Hypothalamus (tissue), 51 donors: ENCODE measurements at regions not wholly inside any gene's neighbourhood (a gene's known extent, or its start where the extent isn't known, plus 50 kb on each side); places are given as distances from the start of the nearest gene placed in this dataset.

Experiments used
- DNase-seq, 51 donors: peaks; one replicate each; lab custom pipeline; 2025; lab: John Stamatoyannopoulos, UW

DNA sequence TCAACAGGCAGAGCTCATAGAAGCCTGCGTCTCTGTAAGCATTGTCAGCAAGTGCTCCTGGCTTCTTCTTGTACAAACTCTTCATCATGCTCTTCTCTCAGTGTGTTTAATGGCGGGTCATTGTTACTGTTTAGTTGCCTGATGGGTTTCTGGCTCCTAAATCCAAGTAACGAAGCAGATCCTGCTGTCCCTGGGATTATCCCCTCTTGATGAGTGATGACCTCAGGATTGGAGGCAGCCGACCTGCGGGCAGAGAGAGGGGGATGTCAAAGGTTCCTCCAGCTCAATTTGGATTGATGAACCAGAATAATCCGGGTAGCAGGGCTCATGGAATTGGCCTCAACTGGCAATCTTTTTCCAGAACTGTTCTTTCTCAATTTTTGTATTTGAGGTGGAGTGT is 66.1 kb upstream of the BARHL2 start:
- DNase-seq: no peak

DNA sequence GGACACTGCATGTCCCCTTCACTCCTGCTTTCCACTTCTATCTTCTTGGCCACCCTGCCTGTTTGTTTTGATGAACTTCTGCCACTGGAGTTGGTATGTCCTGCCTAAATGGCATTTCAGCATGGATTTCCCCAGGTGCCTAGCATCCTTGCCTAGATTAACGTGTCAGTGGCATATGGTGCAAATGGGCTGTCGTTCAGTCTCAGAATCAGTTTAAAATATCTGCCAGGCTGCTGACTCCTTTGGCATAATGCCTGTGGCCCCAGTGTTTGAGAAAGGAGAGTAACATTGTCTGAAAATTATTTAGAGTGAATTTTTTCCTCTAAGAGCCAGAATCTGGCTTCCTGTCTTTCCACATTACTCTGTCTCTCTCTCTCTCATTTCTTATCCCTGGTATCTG is 64.9 kb upstream of the BARHL2 start:
- DNase-seq: no peak

DNA sequence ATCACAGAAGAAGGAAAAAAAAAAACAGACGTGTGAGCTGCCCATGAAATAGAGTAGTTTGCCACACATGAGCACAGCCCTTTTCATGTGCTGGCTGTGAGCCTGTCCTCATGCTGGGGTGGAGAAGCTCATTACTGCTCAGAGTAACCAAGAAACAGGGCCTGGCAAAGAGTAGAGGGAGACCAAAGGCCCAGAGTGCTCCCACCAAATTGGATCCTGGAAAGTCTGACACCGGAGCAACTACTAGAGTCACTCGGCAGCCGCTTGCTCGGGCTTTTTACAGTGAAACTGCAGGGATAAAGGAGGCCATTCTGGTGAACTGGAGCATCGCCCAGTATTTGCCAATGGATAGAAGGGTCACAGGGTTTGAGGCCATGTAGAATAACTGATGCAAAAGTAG is 64.4 kb upstream of the BARHL2 start:
- peak in 37 of 51 donors; percentile 0 to 74 (median 14) for DNase-seq

DNA sequence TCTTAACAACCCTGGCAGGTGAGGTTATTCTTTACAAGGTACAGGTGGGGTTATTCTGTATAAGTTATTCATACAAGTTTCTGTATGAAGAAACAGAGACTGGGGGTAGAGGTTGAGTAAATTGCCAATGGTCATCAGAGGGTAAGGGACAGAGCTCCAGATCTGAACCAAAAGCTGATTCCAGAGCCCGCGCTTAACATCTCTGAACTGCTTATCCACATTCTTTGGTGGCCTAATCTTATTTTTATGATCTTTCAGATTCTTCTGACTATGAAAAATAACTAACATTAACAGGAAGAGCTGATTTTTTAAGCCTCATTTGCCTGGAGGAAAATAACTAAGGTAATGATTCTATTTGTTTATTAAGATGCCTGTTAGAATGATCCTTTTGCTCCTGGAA is 63.9 kb upstream of the BARHL2 start:
- no peak for DNase-seq

GRCh38 chr1:90779573-90779972 is 62.5 kb upstream of the BARHL2 start:
- DNase-seq: no peak

- no peak for DNase-seq
These were observed 61.4 kb upstream of the BARHL2 start for GRCh38 chr1:90778486-90778885.

DNA sequence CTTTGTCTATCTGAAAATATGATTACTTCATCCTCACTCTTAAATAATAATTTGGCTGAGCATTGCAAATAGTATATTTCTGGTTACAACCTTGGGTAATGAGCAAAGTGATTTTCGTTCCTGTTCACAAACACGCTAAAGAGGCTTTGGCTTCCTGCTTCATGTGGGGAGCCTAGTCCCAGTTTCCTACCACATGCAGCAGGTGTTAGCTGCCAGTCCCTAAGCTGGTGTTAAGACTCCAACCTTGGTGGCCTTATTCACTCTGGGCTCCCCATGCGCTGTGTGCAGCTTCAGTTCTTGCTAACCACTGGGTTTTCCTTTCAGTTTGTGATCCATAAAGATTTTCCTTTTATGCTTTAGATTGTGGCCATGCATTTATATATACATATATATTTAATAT is 56.7 kb upstream of the BARHL2 start:
- DNase-seq: no peak

DNA sequence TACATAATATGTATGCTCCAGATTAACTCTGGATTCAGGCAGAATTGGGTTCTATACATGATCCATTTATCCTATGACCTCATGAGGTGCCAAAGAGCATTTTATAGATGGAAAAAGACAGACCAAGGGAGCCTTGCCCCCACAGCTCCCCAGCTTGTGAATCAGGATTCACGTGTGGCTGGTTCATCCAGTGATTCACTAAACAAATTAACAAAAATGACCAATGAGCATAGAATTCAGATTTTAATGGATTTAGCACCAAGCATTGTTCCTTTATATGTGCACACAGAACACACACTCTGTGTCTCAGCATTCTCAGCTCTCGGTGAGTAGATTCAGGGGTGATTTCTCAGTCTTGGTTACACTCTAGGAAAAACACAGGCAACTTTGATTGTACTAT is 51.7 kb upstream of the BARHL2 start:
- no peak for DNase-seq

DNA sequence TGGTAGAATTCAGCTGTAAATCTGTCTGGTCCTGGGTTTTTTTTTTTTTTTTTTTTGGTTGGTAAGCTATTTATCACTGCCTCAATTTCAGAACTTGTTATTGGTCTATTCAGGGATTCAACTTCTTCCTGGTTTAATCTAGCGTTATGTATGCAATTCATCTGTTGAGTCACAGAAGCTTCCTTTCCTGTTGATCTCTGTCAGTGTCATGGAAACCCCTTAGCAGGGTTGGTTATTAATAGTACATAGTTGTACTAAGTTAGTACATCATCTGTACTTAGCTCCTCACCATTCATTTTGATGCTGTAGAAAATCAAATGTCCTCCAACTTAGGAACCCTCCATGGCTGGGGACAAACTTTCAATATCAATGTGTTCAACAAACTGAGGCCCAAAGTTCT is 51.0 kb upstream of the BARHL2 start:
- DNase-seq: no peak
